ENCODE measurements at regions not wholly inside any gene's neighbourhood (a gene's known extent, or its start where the extent isn't known, plus 50 kb on each side); places are given as distances from the start of the nearest gene placed in this dataset.
A peak's percentile ranks its signal among the peaks of the same experiment; 100 is the strongest.

DNA sequence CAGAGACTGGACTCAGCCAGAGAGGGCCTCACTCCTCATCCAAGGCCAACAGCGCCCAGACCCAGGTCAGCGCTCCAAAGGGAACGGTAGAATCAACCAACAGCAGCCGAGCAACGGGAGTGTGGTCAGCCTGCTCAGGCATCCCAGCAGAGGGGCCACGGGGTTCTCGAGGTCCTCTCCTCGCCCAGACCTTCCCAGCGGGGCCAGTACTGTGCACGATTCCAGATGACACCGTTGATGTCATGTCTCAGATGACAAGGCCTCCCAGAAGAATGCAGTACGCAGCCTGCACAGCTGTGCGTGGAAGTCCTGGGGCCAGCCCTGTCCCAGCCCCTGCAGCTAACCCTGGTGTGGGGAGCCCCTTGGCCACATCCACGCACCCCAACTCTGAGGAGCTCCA lies 141.0 kb upstream of the PPP1R26 start:
- DNase-seq (ENCODE audit: low read depth in 2 of 2): no peak

DNA sequence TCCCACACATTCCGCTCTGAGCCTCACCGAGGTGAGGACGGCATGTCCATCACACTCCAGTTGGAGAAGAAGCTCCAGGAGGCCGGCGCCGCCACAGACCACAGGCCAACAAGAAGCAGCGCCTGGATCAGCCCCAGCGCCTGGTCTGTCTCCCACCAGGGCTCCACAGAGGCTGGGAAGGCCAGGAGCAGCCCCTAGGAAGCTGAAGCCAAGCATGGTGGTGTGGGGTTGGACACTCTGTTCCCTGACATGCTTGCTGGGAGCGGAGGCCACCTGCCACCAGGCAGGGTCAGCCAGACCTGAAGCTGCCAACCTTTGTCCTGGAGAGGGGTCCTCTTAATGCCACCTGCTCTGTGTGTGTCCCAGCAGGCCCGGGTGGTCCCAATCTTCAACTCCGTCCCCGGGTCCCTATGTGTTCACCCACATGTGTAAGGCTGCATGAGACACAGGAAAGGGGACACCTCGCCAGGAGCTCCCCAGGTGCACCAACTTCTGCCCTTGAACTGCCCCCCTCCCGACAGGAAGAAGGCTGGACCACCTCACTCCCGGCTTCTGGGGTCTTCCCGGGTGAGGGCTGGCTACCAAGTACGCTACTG lies 140.1 kb upstream of the PPP1R26 start:
- DNase-seq (ENCODE audit: low read depth in 2 of 2): no peak

DNA sequence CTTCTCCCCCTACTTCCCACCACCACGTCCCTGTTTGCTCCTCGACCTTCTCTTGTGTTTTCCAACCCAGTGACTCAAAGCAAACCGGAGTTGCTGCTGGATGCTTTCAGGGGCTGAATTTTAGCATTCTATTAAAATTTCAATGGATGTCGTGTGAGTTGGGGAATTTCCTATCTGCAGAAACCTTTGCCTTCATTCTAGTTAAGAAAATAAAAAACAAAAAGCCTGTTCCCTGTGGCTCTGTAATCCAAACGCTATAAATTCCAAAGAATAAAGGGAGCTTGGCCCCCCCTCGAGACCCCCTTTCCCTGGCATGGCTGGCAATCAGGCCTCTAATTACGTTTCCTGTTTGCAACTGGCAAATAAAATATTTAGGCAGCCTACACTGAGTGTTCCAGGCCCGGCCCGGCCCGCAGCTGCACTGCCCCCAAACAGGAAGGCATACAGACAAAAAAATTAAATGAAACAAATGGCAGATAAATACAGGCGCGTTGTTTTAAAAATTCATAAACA lies 139.4 kb upstream of the PPP1R26 start:
- DNase-seq (ENCODE audit: low read depth in 2 of 2): no peak

DNA sequence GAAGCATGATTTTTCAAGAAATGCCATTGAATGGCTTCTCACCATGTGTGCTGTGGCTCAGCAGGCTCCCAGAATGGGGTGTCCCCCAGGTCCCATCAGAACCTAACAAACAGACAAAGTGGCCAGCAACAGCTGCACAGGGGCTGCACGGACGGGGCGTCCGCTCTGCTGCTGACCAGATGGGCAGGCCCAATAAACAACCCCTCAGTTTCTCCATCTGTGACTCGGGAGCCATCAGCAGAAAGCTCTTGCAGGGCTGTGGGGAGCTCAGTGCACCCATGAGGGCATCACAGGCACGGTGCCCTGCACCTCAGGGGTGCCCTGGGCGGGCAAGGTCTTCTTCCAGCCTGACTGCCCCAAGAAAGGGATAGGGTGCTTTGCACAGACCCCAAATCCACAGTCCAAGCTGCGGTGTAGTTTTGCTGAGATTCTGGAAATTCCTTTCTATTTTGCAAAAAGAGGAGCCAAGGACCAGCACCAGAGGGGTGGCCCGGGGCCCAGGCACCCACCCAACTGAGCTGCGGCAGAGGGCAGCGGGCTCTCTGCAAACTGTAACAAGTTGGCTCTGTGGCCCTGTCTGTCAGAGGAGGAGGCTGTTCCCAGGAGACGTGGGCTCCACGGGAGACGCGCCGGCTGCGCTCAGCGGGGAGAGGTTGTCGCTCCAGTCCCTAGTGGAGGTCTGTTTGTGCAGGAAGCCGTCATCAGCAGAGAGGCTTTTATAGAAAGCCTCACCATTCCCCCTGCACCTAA lies 138.7 kb upstream of the PPP1R26 start:
- no peak for DNase-seq (ENCODE audit: low read depth in 2 of 2)

DNA sequence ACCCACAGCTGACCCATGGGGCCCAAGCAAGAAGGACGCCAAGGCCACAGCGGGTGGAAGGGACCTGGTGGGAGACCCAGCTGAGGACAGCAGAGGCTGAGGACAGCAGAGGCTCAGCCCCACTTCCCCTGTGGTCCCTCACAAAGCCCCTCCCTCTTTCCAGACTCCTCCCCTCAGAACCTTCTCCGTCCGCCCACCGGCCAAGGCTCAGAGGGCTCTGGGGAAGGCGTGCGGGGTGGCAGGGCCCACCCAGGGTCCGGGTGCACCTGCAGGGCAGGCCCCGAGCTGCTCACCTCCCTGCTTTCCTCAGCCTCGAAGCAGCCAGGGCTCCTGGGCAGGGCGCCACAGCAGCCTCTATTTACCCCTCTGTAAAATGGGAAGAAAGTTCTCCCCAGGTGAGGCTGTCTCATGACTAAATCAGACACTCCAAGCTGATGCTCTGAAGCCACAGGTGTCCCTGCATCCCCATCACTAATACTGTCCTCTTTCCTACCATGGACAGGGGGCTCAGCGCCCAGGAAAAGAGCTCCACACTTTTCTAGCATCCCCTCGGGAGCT lies 137.9 kb upstream of the PPP1R26 start:
- no peak for DNase-seq (ENCODE audit: low read depth in 2 of 2)

DNA sequence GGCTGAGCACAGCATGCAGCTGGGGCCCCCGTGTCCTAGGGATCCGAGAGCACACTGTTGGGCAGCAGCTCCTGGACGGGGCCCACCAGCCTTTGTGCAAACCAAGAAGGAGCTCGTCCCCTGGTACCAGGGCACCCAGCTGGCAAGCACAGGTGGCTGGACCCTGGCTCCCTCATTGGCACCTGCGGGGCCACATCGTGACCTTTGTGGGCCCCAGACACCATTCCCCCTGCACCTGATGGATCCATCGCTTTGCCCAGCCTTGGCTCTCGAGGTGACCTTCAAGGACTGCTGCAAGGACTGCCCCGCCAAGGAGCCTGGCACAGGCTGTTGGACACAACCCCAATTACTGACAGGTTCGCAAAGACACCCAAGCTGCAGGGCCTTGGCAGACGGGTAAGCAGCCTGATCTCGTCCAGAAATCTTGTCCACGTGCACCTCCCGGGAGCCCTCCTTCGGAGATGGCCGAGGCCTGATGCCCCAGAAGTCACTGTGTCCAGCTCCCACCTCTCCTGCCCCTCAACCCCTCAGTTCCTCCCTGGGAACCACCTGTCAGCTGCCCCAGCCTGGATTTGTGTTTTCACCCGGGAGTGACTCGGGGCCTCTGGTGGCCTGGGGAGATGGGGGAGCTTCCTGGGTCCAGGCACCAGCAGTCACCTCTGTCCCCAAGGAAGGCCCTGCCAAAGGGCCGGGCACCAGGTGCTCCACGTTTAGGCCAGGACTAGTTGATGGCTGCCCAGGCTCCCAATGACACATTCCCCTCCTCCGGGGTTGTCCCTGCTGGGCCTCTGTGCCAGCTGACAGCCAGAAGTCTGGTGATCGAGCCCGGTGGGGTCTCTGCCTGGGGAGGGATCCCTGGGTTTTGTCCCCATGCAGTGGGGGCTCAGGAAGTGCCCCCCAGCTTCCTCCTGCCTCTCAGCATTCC lies 137.1 kb upstream of the PPP1R26 start:
- DNase-seq (ENCODE audit: low read depth in 2 of 2): no peak

DNA sequence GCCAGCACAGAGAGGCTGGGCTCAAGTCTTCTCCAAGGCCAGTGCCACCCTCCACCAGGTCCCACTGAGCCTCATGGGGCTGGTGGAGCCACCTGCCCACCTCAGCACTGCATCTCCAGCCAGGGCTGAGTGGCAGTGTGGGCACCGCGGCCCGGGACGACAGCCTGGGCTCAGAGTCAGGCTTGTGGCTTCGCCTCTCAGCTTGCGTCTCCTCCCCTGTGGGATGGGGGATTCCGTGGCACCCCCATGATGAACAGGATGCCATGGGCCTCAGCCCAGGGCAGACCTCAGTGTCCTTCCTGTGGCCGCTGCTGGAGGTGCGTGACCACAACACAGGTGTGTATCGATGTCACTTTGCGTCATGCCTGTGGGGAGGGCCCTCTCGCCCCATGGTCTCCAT lies 136.4 kb upstream of the PPP1R26 start:
- no peak for DNase-seq (ENCODE audit: low read depth in 2 of 2)

DNA sequence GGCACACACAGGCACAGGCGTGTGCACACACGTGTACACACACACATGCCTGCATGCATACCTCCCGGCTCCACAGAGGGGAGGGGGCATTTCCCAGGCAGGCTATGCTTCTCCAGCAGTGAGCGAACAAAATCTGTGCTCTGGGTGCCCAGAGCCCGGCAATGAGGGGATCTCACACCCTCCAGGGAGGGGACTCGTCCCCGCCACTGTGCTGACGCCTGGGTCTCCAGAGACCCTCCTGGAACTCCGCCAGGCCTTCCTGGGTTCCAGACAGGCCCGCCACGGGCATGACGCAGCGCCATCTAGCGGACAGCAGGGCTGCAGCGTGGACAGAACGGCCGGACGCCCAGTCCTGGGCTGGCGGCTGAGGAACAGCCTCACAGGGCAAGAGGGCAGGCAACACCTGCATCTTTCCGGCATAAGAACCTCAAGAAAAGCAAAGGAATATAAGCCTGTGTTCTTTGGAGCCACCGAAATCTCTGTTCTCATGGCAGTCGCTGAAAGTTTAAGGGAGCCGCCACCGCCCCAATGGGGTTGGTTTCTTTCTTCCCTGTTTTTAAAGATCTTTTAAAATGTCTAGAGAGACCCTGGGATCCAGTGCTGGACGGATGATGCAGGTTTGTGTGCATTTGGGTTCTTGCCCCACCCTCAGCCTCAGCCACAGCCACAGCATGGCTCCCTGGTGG lies 135.6 kb upstream of the PPP1R26 start:
- peak; percentile 10 to 30 for DNase-seq (ENCODE audit: low read depth in 2 of 2)

DNA sequence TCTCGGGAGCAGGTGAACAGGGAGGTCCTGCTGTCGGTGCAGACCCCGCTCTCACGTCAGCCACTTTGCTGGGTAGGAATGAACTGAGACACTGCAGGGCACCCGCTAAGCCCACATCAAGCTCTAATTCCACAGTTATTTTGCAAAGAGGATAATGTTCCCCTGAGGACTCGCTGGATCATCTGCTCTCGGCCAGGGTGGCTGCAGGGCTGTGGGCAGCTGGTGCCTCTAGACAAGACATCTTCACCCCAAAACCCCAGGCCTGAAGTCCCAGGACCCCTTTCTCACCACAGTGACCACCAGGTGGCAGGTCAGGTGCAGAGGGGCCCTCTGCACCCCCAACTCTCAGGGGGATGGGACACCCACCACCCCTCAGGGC lies 135.1 kb upstream of the PPP1R26 start:
- DNase-seq (ENCODE audit: low read depth in 2 of 2): no peak

DNA sequence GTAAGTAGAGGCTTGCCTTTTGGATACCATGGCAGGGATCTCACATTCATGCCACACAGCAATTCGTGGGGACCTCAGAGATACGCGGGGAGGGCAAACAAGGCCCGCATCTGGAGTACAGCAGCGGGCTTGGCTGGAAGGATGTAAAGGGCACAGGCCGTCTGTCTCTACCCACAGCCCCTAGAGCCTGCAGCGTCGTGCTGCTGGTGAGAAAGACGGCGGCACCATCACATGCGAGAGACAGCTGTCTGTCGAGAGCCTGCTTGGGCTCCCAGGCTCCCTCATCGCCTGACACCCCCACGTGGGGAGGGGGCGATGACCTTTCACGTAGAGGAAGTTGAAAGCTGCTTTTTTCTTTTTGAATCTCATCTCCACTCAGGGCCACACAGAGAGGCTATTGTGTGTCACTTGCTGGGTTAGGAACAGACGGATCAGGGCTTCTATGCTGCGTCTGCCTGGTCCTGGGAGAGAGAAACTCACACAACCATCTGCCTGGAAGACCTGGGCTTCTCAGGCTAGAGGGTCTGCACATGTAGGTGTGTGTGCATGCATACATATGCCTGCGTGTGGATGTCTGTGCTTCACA lies 134.6 kb upstream of the PPP1R26 start:
- no peak for DNase-seq (ENCODE audit: low read depth in 2 of 2)

DNA sequence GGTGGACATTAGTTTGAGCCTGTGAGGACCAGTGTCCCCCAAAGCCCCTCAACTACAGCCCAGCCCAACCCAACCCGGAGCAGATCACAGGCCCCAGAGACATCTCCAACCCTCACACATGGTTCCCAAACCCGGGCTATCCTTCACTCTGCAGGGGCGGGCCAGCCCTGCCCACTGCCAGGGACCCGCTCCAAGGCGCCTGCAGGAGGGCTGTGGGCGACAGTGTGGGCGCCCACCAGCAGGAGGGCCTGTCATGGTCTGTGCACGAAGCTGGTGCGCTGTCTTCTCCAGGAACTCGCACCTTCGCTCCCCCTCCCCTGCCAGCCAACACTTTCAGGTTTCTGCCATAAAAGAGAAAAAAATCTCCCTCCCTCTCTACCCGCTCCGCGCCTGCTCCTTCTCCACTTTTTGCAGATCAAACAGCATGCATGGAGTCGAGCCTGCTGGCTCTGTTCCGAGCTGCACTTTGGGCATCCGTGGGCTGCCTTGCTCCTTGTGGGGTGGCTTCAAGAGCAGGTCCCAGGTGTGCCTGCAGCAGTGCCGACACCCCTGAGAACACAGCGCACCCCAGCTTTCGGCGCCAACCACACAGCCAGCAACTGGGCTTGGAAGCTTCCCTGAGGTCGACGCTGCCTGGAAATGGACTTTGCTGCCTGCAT lies 133.7 kb upstream of the PPP1R26 start:
- DNase-seq (ENCODE audit: low read depth in 2 of 2): no peak

DNA sequence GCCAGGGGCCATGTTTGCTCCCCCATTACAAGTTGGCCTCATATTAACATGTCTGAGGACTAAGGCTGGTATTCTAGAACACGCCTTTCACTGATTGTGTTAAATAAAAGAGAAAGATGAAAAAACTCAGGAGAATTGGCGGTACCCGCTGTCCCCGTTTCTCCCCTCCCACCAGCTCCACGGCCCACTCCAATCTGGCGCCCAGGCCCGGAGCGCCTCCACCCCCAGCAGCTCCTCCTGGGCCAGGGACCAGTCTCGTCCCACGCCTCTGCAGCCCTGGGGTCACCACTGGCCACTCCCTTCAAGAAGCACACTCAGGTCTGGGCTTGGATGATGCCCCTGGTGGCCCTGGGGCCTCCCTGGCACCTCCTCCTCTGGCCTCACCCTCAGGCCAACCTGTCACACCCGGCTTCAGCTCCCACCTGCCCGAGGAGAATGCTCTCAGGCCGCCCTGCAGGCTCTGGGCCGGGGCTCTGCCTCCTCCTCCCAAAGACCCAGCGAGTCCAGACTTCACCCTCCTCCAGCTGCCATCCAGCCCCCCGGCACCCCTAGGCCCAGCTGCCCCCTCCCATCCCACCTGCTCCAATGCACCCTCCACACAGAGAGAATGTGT lies 133.0 kb upstream of the PPP1R26 start:
- DNase-seq (ENCODE audit: low read depth in 2 of 2): no peak

DNA sequence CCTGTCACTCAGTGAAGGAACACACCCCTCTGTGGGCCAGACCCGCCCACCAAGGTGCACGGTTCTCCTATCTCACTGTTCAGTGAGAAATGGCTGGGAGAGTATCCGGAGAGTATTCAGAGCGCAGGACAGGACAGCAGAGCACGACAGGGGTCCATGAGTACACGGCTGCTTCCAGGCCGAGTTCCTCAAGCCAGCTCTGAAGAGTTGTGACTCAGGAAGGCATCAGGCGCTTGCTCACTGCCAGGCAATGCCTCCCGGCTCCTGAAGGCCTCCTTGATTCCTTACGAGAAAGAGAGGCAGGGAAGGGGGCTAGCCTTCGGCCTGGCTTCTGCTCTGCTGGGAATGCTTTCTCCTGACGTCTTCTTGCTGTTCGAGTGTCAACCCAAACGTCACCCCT lies 132.1 kb upstream of the PPP1R26 start:
- no peak for DNase-seq (ENCODE audit: low read depth in 2 of 2)

DNA sequence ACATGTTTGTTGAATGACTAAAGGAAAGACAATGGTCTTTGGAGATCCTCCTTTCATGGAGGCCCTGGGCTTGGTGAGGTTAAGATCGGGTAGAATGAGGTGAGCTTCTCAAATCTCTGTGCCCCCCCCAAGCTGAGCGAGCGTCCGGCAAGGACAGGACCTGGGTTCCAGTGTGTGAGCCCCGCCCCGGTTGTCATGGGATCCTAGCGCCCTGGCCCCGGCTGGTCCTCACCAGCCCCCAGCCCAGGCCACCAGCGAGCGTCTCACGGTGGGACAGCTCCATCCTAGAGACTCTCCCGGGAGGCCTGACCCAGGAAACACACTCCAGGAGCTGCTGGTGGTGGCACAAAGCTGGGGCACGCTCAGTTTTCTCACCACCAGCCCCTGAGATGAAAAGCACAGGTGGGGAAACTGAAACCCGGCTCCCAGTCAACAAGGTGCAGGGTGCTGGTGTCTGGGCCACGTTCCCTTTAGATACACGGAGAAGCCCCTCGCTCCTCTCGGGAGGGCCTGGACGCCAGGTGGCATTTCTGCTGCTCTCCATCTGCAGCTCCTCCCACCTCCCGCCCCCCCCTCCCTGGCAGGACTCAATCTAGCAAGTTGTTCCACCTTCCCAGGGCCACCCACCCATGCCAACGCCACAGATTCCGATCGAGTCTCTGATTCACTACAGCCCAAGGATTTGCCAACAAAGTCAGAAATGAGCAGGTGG lies 131.3 kb upstream of the PPP1R26 start:
- no peak for DNase-seq (ENCODE audit: low read depth in 2 of 2)

DNA sequence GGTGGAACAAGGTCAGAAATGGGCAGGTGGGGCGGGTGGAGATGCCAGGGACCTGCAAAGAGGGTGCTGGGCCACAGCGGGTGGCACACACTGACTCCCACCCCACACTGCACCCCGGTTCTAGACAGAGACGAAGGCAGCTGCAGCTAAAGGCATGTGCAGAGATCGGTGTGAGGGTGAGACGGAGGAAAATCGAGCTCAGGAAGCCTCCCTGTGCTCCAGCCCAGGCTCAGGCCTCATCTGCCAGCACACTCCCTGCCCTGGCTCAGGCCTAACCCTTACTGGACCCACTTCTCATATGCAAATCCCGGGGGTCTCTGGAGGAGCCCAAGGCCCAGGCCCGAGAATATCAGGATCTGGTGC lies 130.8 kb upstream of the PPP1R26 start:
- DNase-seq (ENCODE audit: low read depth in 2 of 2): no peak

DNA sequence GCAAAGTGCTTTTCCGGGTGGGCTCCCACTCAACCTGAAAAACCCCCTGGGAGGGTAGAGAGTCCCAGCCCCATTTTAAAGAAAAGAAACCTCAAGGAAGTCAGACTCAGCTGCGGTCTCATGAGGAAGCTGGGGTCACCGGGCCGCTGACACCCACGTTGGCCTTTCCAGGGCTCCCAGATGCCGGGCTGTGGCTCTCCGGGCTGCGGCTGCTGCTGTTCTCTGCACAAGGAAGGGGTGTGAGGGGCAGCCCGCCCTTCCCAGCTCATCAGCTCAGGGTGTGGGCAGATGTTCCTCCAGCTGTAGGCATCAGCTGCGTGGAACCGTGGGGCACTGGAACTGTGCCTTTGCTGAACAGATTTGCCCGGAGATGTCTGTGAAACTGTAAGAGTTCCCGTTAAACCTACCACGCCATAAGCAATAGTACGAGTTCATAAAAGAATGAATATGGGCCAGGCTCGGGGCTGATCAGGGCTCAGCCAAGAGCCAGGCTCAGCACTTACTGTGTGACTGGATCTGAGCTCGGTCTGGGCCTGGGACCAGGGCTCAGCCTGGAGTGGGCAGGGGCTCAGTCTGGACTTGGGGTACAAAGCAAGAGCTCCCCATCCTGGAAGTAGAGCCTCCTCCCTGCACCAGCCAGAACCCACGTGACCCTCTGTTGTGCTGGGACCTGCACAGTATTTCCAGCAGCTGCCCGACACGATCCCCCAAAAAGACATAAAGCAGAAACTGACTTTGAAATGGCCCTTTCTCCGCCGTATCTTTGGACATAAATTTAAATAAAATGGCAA lies 130.2 kb upstream of the PPP1R26 start:
- no peak for DNase-seq (ENCODE audit: low read depth in 2 of 2)

DNA sequence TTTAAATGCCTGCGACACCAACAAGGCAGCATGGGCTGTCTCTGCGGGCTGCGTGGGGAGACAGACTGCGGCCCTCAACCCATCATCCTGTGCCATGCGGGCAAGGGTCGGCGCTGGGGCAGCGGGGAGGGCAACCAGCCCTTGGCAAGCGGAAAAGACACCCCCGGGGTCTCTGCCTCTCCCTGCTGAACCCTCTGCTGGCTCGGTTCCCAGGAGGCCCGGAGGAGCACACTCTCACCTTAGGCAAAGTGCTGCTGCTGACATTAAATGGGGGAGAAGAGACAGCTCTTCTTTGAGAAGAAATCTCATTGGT lies 129.6 kb upstream of the PPP1R26 start:
- no peak for DNase-seq (ENCODE audit: low read depth in 2 of 2)

DNA sequence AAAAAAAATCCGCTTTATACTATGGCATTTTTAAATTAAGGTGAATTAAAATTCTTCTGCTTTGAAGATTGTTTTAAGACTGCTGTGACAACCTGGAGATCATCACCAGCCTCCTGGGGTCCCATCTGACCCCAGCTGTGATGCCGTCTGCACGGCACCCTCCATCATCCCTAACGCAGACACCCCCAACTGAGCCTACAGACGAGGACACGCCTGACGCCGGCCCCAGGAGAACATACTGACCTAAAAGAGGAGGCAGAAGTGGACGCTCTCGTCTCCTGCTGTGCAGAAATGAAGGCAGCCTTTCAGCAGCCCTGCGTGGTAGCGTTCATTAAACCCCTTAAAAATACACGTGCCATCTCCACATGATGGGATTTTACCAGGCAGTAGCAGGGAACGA lies 125.6 kb upstream of the PPP1R26 start:
- DNase-seq (ENCODE audit: low read depth in 2 of 2): no peak

DNA sequence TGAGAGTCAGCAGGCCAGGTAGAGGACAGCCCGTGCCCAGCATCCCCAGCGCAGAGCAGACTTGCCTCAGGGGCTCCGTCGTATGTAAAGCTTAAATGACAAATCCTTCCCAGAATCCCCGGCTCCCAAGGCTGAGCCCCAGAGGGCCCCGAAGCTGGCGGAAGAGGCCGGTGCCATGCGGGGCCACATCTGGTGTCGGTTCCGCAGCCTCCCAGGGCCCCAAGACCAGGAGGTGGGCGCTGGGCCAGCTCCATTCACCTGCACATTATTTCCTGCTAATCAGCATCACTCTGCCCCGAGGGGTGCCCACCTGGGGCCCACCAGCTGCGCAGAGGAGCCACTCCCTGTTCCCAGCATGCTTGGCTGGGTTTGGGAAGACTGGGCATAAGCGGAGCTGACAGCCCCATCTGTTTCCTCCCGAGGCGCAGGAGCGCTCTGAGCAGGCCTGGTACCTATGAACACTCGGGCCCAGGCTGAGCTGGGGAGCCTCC lies 124.0 kb upstream of the PPP1R26 start:
- no peak for DNase-seq (ENCODE audit: low read depth in 2 of 2)

Measured in stimulated activated CD8-positive, alpha-beta memory T cell treated with anti-CD3 and anti-CD28 coated beads, Interleukin-15, amount 100 ng/mL, for 48 hours (primary cell).